ENCODE measurements at regions not wholly inside any gene's neighbourhood (a gene's known extent, or its start where the extent isn't known, plus 50 kb on each side); places are given as distances from the start of the nearest gene placed in this dataset.
"Not testable (repeated sequence)": the region's sequence is repeated elsewhere in the genome, so short reads cannot be mapped to it uniquely, and the experiment has no call there.

DNA sequence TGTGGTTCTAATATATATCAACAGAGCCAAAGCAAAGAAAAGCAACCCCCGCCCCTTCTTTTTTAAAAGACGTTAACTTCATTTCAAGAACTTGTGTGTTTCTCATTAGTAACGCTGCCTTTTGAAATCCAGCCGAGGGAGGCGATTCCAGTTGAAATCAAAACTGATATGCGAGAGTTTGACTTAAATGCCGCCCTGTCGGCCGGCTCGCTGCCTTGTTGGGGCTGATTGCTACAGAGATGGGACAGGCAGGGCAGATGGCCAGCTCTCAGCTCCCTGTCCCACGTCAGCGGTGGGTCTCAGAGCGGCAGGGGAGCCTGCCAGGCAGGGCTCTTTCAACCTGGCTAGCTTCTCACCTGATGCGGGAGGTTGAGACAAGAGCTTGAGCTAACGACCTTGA lies 51.9 kb upstream of the ALX4 start:
- peak; percentile 5 for DNase-seq (ENCODE audit: low read depth)

DNA sequence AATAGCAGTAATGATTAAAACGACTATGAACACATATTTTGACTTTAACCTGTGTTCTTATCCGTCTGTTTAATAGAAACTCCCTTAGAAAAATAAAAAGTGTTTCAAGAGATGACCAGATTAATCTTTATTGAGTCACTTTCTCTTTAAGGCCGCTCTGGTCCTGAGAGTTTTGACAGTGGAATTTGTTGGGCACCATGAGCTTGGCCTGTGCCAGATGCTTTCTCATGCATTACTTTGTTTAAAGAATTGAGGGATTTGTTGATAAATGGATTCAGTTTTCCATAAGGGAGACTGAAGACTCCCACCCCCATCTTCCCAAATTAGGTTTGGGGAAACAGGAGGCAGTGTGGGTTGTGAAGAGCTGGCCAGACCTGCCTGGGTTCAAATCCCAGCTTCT lies 53.2 kb upstream of the ALX4 start:
- DNase-seq (ENCODE audit: low read depth) = no peak

DNA sequence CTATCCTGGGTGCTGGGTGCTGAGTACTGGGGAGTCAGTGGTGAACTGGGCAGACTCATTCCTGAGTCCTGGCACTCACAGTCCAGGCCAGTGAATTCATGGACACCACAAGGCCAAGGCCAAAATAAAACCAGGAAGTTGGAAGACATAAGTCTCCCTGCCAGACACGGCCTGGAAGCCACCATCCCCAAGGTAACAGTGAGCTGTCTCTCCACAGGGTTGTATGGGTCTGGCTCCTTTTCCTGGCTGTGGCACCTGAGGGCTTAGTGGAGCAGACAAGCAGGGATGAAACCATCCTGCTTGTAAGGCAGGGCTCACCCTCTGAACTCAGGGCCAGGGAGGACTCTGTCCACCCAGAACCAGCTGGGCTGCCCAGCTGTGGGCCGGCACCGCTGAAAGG lies 54.7 kb upstream of the ALX4 start:
- DNase-seq (ENCODE audit: low read depth) = no peak

DNA sequence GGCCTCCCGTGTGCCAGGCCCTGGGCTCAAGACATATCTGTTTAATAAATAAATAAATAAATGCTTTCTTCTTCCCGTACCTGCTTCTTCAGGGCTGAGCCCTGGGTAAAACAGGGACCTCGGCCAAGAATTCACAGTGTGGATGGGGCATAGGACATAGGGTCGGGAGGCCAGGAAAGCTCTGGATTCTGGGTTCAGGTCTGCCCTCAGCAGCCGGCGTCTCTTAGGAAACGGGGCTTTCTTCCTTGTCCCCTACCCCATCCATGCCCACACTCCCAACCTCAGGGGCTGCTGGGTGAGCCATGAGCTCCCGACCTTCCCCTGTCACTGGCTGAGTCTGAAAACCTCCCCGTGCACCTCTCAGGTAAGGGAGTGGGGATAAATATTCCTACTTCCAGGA lies 55.7 kb upstream of the ALX4 start:
- DNase-seq (ENCODE audit: low read depth) = no peak

DNA sequence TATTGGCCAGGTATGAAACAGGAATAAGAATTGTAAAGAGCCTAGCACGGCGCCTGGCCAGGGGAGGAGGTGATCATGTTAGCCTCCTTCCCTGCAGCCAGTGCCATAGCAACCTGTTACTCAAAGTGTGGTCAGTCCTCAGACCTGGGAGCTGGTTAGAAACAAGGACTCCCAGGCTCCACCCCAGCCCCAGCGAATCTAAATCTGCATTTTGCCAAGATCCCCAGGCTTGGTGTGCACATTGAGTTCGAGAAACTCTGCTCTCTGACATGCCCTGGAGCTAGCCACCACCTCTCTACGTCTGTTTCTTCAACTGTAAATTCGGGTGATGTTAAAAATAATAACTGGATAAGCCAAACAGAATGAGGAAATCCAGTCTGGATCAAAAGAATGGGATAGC lies 56.1 kb upstream of the ALX4 start:
- DNase-seq (ENCODE audit: low read depth) = no peak

DNA sequence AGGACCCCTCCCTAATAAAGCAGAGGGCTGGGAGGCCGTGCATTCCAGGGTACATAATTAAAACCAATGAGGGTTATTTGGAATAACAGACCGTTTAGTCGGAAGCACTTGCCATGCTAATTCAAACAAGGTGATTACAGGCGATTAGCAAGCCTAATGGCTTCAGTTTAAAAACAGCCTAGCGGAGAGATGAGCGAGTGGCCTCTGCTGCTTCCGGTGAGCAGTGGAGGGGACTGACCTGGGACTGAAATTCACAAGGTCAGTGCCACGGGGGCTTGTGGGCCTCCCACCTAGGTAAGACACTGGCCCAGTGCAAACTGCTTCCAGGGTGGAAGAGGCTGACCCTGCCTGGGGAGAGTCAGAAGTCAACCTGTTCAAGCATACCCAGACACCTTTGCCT lies 56.8 kb upstream of the ALX4 start:
- no peak for DNase-seq (ENCODE audit: low read depth)

DNA sequence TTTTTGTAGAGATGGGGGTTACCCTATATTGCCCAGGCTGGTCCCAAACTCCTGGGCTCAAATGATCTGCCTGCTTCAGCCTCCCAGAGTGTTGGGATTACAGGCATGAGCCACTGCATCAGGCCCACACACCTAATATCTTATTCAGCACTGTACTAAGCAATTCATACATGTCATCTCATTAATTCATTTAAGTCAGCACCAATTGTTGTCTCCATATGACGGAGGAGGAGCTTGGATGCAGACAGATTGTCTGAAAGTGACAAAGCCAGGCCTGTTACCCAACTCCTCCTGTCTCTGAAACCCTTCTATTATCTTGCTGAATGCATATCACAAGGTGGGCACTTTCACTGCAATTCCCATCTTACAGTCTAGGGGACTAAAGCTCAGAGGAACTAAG lies 57.5 kb upstream of the ALX4 start:
- no peak for DNase-seq (ENCODE audit: low read depth)

DNA sequence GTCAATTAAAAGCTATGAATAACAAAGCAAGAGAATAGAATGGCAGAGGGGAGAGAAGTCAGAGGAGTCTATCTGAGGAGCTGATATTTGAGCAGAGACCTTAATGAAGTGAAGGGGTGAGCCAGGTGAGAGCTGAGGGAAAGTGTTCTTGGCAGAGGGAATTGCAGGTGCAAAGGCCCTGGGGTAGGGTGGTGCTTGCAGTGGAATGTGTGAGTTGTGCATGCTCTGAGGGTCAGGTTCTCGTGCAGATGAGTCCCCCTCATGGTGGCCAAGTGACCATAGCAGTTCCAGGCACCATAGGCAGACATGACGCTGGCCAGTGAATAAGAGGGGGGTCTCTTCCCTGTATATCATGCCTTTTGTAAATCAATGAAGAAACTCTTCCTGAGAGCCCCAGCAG lies 58.9 kb upstream of the ALX4 start:
- DNase-seq (ENCODE audit: low read depth) = no peak

DNA sequence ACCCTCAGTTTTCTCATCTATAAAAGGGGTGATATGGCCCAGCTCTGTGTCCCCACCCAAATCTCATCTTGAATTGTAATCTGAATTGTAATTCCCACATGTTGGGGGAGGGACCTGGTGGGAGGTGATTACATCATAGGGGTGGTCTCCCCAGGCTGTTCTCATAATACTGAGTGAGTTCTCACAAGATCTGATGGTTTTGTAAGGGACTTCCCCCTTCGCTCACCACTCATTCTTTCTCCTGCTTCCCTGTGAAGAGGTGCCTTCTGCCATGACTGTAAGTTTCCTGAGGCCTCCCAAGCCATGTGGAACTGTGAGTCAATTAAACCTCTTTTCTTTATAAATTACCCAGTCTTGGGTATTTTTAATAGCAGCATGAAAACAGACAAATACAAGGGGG lies 61.1 kb upstream of the ALX4 start:
- DNase-seq (ENCODE audit: low read depth) = not testable (repeated sequence)

DNA sequence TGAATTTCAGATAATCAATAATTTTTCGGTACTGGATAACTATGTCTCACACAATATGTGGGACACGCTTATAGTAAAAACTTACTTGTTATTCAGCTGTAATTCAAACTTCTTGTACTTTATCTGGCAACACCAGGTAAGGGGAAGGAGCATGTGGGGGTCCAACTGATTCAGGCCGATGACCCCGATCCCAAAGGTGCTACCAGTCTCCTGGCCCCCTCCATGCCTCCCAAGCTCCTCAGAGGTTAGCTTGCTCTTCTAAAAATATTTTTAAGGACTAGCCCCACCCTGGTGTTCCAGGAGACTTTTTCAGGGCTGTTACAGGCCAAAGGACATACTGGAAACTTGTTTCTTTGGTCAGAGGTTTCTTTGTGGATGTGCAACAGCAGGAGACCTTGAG lies 61.8 kb upstream of the ALX4 start:
- no peak for DNase-seq (ENCODE audit: low read depth)

DNA sequence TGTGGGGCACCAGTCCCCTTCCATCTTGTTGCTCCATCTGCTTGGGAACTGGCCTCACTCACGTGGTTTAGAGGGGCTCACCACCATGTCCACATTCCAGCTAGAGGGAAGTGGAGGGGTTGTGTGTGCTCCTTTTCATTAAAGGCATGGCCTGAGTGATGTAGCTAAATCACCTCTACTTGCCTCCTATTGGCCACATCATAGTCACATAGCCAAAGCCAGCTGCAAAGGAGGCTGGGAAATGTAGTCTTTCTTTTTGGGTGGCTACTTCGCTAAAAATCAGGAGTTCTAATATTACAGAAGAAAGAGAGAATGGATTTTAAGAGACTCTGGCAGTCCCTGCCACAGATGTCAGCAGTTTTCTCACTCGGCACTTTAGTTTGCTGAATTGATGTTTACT lies 63.0 kb upstream of the ALX4 start:
- DNase-seq (ENCODE audit: low read depth) = no peak

DNA sequence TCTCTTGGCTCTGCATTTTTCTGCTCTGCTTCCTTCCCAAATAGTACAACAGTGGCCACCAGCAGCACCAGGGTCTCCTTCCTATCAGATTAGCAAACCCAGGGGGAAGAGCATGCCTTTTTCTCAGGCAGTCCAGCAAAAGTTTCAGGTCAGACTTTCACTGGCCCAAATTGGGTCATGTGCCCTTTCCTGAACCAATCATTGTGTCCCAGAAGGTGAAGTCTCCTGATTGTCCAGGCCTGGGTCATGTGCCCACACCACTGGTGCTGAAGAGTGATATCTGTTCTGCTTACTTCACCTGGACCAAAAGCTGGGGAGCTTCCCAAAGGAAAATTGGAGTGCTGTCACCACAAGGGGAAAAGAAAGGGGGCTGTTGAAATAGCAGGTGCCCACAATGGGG lies 64.1 kb upstream of the ALX4 start:
- no peak for DNase-seq (ENCODE audit: low read depth)

DNA sequence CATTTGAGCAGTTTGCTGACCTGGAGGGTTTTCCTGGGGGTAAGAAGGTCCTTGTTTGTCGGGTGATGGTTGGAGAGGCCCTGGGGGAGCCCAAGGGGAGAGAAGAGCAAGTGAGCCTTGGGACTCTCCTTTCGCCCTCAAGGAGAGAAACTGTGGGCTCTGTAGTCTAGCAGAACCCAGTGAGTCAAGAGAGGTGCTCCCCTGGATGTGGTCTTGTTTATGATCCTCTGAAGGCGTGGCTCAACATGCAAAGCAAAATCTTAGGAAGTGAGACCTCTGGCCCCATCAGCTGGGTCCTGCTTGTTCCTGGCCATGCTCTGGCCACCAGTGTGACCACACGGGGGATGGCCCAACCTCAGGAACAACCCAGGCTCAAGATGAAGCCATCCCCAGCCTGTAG lies 66.5 kb upstream of the ALX4 start:
- DNase-seq (ENCODE audit: low read depth) = no peak

DNA sequence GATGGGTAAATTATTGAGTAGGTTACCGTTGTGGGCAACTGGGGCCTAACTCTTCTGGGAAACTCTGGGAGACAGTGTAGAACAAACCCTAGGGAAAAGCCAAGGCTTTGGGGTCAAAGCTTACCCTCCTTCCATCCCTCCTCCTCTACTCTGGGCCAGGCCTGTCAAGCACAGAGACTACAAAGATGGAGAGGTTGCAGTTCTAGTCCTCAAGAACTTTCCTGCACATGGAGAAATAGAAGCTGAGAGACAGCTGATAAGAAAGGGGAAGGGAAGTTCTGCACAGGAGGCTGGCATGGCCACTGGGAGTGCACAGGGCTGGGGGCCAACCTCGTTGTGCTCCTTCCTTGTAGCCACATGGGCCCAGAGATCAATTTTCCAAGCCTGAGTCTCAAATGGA lies 67.2 kb upstream of the ALX4 start:
- DNase-seq (ENCODE audit: low read depth) = no peak

DNA sequence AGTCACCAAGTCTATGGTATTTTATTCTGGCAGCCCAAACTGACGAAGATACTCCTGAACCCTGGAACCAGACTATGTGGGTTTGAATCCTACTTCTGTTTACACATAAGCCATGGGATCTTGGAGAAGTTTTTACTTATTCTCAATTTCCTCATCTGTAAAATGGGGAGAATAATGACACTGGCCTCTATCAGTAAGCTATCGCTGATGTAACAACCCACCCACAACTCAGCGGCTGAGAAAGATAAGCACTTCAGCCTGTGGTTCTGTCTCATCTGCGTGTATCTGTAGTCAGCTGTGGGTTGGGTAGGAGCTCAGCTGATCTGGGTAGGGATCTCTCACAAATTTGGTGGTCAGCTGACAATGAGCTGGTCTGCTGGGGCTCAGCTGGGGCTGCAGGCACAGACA lies 68.0 kb upstream of the ALX4 start:
- DNase-seq (ENCODE audit: low read depth) = no peak

DNA sequence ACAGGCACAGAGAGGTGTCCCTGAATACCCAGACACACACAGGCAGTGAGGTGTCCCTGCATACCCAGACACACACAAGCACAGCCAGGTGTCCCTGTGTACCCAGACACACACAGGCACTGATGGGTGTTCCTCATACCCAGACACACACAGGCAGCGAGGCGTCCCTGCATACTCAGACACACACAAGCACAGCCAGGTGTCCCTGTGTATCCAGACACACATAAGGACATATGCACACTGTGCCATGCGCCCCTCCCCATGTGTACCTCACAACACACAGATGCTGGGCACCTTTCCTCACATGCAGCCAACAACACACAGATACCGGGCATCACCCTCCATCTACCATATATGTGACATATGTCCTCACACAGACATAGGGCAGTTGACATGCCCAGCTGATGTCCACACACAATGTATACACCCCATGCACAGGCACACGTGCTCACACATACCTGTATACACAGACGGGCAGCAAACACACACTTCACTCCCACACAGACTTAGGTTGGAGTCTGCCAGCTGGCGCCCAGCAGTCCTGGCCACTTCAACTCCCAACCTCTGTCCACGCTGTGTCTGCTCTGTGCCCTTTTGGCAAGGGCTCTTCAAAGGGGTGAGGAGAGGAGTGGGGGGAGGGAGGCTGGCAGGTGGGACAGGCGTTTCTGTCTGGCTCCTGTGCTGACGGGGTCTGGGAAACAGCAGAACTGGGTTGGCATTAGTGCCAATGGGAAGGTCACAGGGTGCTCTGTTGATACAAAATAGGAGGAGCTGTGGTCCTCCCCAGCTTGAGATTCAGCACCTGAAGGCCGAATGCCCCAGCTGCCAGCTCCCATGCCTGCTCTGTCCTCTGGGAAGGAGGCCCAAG lies 69.4 kb upstream of the ALX4 start:
- DNase-seq (ENCODE audit: low read depth) = no peak

DNA sequence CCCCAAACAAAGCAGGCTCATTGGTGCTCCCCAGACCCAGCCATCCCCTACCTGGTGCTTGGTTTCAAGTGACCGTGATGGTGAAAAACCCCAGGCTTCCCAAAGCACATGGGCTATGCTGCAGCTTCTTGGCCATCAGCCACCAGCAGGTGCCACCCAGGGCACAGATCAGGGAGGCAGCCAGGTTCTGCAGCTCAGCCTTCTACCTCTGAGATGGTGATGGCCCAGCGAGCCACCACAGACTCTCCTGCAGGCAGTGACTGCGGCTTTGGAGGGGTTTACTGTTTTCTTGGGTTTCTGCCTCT lies 70.0 kb upstream of the ALX4 start:
- DNase-seq (ENCODE audit: low read depth) = no peak

DNA sequence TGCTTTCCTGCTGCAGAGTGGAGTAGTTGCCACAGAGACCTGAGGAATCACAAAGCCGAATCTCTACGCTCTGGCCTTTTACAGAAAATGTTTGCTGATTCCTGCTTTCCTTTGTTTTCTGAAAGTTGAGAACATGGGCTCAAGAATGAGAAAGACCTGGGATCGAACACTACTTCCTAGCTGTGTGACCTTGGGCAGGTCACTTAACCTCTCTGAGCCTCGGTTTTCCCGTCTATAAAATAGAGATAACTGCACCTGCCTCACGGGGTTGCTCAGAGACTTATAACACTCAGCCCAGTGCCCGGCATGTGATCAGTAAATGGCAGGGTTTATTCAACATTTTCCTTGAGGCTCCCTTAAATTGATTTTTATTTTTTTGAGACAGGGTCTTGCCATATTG lies 70.9 kb upstream of the ALX4 start:
- no peak for DNase-seq (ENCODE audit: low read depth)

DNA sequence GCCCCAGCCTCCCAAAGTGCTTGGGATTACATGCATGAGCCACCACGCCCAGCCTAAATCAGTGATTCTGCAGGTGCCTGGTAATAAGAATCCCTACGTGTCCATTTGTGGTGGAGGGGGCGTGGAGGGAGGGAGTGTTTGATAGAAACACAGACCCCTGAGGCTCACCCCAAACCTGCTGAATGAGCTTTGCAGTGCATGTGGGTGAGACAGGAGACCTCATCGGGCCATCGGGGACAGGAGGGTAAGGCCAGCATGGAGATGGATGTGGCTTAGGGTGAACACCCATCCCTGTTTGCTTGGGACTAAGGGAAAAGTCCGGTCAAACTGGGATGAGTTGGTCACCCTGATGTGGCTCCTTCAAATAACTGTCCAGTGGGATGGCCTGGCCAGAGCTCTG lies 71.3 kb upstream of the ALX4 start:
- no peak for DNase-seq (ENCODE audit: low read depth)

DNA sequence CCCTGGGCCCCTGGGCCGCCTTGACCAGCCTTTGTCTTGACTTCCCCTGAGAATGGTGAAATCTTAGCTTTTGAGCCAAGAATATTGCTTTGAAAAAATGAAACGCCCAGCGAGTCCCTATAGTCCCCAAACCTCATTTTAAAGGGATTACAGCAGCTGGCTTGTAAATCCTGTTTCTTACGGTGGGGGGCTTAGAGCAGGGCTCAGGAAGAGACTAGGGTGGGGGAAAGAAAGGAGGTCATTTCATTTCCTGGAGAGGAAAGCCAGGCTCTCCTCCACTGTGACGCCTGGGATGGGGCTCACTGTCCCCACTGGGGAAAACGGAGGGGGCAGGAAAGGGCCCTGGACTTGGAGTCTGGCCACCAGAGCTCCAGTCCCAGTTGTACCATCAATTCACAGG lies 72.2 kb upstream of the ALX4 start:
- no peak for DNase-seq (ENCODE audit: low read depth)

DNA sequence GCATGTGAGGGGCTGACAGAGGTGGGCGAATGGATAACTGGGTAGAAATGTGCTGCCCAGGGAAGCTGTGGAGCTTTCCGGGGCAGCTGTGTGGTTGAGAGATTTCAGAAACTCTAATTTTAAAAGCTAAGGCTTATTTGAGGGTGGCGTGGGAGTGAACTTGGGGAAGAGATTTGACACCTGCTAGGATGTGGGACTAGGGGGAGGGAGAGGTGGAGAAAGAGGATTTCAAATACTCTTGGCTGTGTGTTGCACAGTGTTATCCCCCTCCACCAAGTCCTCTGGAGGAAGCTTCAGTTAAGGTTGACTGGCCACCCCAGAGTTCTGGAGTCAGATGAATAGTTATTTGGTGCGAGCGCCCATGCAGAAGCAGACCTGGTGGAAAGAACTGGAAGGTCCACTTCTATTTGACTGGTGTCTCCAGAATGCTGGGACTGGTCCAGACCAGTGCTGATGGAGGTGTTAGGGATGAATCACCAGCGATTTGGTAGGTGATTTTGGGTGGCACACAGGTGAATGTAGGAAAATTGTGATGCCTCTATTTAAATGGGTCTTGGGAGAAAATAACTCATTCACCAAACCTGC lies 72.8 kb upstream of the ALX4 start:
- no peak for DNase-seq (ENCODE audit: low read depth)

DNA sequence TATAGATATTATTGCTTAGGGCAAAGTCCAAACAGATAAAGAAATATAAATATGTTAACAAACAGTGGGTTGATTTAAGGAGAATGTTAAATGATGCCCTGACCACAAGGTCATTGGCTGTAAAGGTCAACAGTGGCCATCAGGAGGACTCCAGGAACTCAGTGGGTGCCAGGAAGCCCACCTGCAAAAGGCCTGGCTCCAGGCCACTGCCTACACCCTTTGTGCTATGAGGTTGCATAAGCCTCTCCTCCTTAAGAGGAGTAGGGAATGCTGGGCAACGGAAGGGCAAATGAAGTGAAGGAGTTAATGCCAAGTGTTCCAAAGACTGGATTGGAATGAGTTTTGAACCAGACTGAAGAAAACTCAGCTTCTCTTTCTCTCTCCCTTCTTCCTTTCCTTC lies 73.3 kb upstream of the ALX4 start:
- no peak for DNase-seq (ENCODE audit: low read depth)

DNA sequence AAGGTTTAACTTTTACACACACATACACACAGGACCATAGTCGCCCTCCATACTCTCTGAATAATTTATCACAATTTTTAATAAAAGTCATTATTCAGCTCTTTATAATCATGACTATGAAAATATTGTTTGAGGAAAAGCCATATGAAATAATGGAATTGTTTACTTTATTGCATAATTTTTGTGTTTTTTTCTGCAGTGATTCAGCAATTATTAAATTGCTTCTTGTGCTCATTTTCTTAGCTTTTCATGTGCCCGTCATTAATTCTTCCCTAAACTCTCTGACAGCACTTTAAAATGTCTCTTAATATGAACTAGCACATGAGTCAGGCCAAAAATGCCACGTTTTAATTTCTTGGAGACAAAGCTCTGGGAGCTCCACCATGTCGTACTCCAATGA lies 77.5 kb upstream of the ALX4 start:
- no peak for DNase-seq (ENCODE audit: low read depth)

DNA sequence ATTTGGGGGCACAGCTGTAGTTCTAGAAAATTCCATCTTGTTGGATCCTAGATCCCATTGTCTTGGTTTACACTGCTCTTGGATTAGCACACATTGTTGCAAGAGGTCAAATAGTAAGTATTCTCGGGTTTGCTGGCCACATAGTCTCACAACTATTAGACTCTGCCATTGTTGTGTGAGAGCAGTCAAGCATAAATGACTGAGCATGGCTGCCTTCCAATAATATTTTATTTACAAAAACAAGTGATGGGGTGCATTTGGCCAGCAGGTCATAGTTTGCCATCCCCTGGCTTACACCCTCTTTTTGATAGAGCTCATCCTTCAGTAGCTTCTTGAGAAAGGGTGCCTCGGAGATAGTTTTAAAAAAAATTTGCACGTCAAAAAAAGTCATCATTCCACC lies 77.9 kb upstream of the ALX4 start:
- no peak for DNase-seq (ENCODE audit: low read depth)

Data from Daoy (cell line).